K562 (cell line): ENCODE measurements at regions not wholly inside any gene's neighbourhood (a gene's known extent, or its start where the extent isn't known, plus 50 kb on each side); places are given as distances from the start of the nearest gene placed in this dataset.

Source experiments
- ATAC-seq: fragments of 200-7000 bp; cut with Tn5 transposase; 3 replicates; pipeline ENCODE4 v1.9.1; 2020; ENCODE audit warnings: moderate library complexity
- BruUV-seq: library from RNA; stranded (reverse); fragments of 400-500 nt; replicated peaks from 2 replicates; lab custom pipeline; 2021; lab: Mats Ljungman, UMichigan
- CTCF ChIA-PET: fragments of 300-600 bp; formaldehyde crosslinking; extraction: SDS; loops from one replicate; lab custom pipeline; 2021; ENCODE audit warnings: low intra/inter-chr PET ratio; lab: Yijun Ruan, JAX
- POLR2A ChIA-PET: fragments of 300-600, 350-650 bp; sonication (Branson Sonifier 250); formaldehyde crosslinking; extraction: SDS; loops from one replicate; lab custom pipeline; 2021; ENCODE audit warnings: antibody characterized with exemption, inconsistent platforms; lab: Yijun Ruan, JAX
- DNase-seq, 4 experiments: peaks; one replicate each; pipeline versions ENCODE4 v3.0.0 to v3.0.0-alpha.2; 2011 to 2018; ENCODE audit warnings: low spot score in 3 of 4, mixed read lengths in 3 of 4; ENCODE audit errors: extremely low read depth in 1 of 4
- FAIRE-seq: peaks from 2 replicates; lab custom pipeline; 2011; peaks lifted over from hg19 to GRCh38; lab: Jason Lieb, UNC
- H2AFZ ChIP-seq: 2 replicates; pipeline ENCODE4 v1.6.0; 2011; ENCODE audit warnings: low read depth, low read length, control low read depth, inconsistent platforms
- H3K27ac ChIP-seq: fragments of 200-600 bp; 3 replicates; pipeline ENCODE4 v1.8.0; 2011; ENCODE audit warnings: low read depth, mild to moderate bottlenecking, control low read depth, inconsistent platforms, low read length, moderate library complexity, mixed read lengths; ENCODE audit errors: extremely low read depth
- H3K27me3 ChIP-seq, 2 experiments: fragments of 300-600 bp in 1 of 2; 2 replicates in 1 of 2; 3 replicates in 1 of 2; pipeline versions ENCODE4 v1.6.0 to v1.8.0; 2011; ENCODE audit warnings: inconsistent platforms in 2 of 2, low read length in 2 of 2, mild to moderate bottlenecking in 1 of 2, mixed read lengths in 1 of 2, moderate library complexity in 1 of 2; ENCODE audit not compliant: control insufficient read depth in 2 of 2, insufficient read depth in 2 of 2
- H3K36me3 ChIP-seq: fragments of 300-600 bp; 3 replicates; pipeline ENCODE4 v1.8.0; 2011; ENCODE audit warnings: mild to moderate bottlenecking, low read length, inconsistent platforms; ENCODE audit not compliant: control insufficient read depth, insufficient read depth
- H3K4me1 ChIP-seq, 2 experiments: fragments of 200-600 bp in 1 of 2; replicated peaks in 1 of 2; 2 replicates in 1 of 2; 3 replicates in 1 of 2; pipeline versions ENCODE4 v1.5.1 to v1.8.0; 2011; ENCODE audit warnings: inconsistent platforms in 2 of 2, low read length in 2 of 2, mild to moderate bottlenecking in 1 of 2, mixed read lengths in 1 of 2, moderate library complexity in 1 of 2; ENCODE audit not compliant: control insufficient read depth in 2 of 2, insufficient read depth in 2 of 2
- H3K4me2 ChIP-seq: 2 replicates; pipeline ENCODE4 v1.6.1; 2011; ENCODE audit warnings: low read length, control low read depth, inconsistent platforms, mixed read lengths; ENCODE audit not compliant: insufficient read depth
- H3K4me3 ChIP-seq: fragments of 200-600 bp; sonication (generic), shearing (Covaris generic); 2 replicates; pipeline ENCODE4 v1.5.1; 2016; ENCODE audit warnings: control low read depth, inconsistent platforms
- H3K79me2 ChIP-seq: fragments of 200-600 bp; 3 replicates; pipeline ENCODE4 v1.8.0; 2011; ENCODE audit warnings: low read length, inconsistent platforms; ENCODE audit not compliant: control insufficient read depth, insufficient read depth
- H3K9ac ChIP-seq, 2 experiments: 2 replicates each; pipeline versions ENCODE4 v1.6.0 to v1.6.1; 2011; ENCODE audit warnings: low read depth in 2 of 2, low read length in 2 of 2, control low read depth in 1 of 2, inconsistent platforms in 1 of 2, mild to moderate bottlenecking in 1 of 2, mixed read lengths in 1 of 2; ENCODE audit not compliant: insufficient read depth in 1 of 2
- H3K9me1 ChIP-seq: one replicate; pipeline ENCODE4 v1.6.0; 2011; ENCODE audit warnings: inconsistent platforms, mild to moderate bottlenecking, low read length, moderate library complexity; ENCODE audit not compliant: control insufficient read depth, insufficient read depth
- H3K9me3 ChIP-seq: replicated peaks from 2 replicates; pipeline ENCODE4 v1.5.1; 2011; ENCODE audit warnings: low read depth, low read length, inconsistent platforms; ENCODE audit not compliant: control insufficient read depth, insufficient read depth
- H4K20me1 ChIP-seq: replicated peaks from 2 replicates; pipeline ENCODE4 v1.6.1; 2011; ENCODE audit warnings: low read length, inconsistent platforms, mixed read lengths; ENCODE audit not compliant: control insufficient read depth, insufficient read depth
- NR4A1 ChIP-seq, 2 experiments: fragments of 250-450 bp in 1 of 2; fragments of 450-650 bp in 1 of 2; sonication (Bioruptor Pico) in 1 of 2; IDR thresholded peaks; 2 replicates each; pipeline versions ENCODE4 v1.4.0 to v1.6.1; 2016 to 2020; ENCODE audit warnings: mild to moderate bottlenecking in 2 of 2, missing compliant biosample characterization in 1 of 2, missing genetic modification characterization in 1 of 2, moderate library complexity in 1 of 2
- TFE3 ChIP-seq: fragments of 450-650 bp; formaldehyde crosslinking; IDR thresholded peaks from 2 replicates; pipeline ENCODE4 v1.4.0; 2020; ENCODE audit warnings: mild to moderate bottlenecking, mixed read lengths
- WGBS: fragments of 100-300 bp; shearing (Covaris generic); methylation state at CpG from one replicate; pipeline ENCODE4 v1.1.6; 2016; ENCODE audit warnings: low coverage, mixed read lengths; ENCODE audit not compliant: insufficient coverage; ENCODE audit errors: missing lambda C conversion rate; 5-methylcytosine and 5-hydroxymethylcytosine counted together
- in situ Hi-C: fragments of 300-500 bp; cut with MboI; formaldehyde crosslinking; loops from 4 replicates; pipeline ENCODE4 v1.15.0; 2018; ENCODE audit warnings: inconsistent platforms, mixed read lengths
- intact Hi-C: fragments of 100-400 bp; cut with micrococcal nuclease; formaldehyde crosslinking; loops from 2 replicates; pipeline ENCODE4 v1.14.2; 2022

DNA sequence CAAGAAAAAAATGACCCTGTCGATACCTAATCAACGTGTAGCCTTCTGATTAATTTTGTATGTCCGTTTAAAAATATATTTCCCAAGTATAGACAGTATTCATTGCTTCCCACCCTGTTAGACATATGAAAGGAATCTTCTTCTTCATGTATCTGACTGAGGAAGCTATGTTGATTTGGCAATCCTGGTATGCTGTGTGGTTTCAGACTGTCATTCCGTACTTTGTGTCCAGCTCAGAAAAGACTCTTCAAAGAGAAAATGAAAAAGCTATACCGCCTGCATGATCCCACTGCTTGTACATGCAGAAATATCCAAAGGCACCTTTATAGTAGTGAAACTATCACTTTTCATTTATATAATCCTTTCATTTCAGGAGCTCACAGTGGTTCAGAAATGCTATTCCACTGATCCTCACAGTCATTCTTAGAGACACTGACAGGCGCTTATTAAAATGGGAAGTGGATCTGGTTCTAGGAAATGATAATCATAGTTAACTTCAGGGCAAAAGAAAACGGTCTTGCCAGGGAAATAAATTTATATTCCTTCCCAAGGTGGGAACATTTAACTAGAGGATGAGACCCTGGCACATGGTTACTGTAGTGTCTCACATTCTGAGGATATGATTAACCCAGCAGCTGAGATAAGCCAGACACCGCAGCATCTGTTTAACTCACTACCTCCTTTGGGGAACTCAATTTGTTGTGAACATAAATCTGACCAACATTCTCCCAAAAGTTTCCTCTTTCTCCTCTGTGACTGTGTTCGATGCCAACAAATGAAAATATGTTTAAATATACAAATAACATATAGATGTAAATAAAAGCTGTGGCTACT, 599.2 kb upstream of the LUZP2 start:
- H3K4me3 ChIP-seq: no peak overlapping the region
- in situ Hi-C loops (no loop called here), intact Hi-C loops (no loop called here)
- ChIA-PET POLR2A (no interaction called here), CTCF (no interaction called here)
- H3K9ac ChIP-seq: no peak overlapping the region
- no peak overlapping the region for H3K4me2 ChIP-seq
- DNase-seq (no peak), FAIRE-seq (no peak), ATAC-seq (no peak)
- TF ChIP-seq TFE3 (no peak), NR4A1 (CRISPR knock-in tag; IDR thresholded peaks at IDR 0.05) (no peak), NR4A1 (tag; IDR thresholded peaks at IDR 0.05) (no peak)
- no peaks in the 10 kb centered on the region for H3K9me3 ChIP-seq
- H2AFZ ChIP-seq: no peak overlapping the region
- H3K9me1 ChIP-seq: no peaks in the 10 kb centered on the region
- H4K20me1 ChIP-seq: no peaks in the 10 kb centered on the region
- no peak overlapping the region for H3K27ac ChIP-seq
- H3K4me1 ChIP-seq: no peaks in the 10 kb centered on the region
- H3K27me3 ChIP-seq: no peaks in the 10 kb centered on the region
- no TSS peak for BruUV-seq
- no peaks in the 10 kb centered on the region for H3K79me2 ChIP-seq
- under 1% methylated on average over 9 of the region's 9 CpGs for WGBS
- no peaks in the 10 kb centered on the region for H3K36me3 ChIP-seq
